ENCODE measurements at regions not wholly inside any gene's neighbourhood (a gene's known extent, or its start where the extent isn't known, plus 50 kb on each side); places are given as distances from the start of the nearest gene placed in this dataset.

DNA sequence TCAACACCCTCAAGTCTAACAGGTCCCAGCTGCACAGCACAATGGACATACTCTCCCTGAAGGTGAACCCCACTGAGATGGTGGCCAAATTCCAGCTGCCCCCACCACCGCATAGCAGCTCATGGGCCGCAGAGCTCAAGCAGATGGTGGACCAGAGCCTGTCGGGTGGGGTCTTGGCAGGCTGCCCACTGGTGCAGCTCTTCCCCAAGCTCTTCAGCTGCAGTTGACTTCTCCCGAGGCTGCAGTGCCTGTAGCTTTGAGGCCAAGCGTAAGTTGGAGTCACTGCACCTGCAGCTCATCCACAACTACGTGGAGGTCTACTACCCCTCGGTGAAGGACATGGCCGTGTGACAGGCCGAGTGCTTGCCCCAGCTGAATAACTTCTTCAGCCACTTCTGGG, 56.6 kb upstream of the SPTLC1 start:
- H3K4me1 Mint-ChIP-seq (ENCODE audit: low read depth) = no peaks in the 10 kb centered on the region
- intact Hi-C loops (cut with DNase I, micrococcal nuclease) = no loop called here
- Histone ChIP-seq H3K27ac (ENCODE audit: low read depth in 1 of 2, low read length in 2 of 2) (no peak overlapping the region), H3K27me3 (ENCODE audit: control insufficient read depth in 1 of 2, insufficient read depth in 2 of 2, low read length in 2 of 2) (peaks cover 0 to 2% of the 10 kb centered on the region in 2 experiments), H3K36me3 (ENCODE audit: insufficient read depth, low read length) (no peaks in the 10 kb centered on the region), H3K4me1 (ENCODE audit: insufficient read depth, low read length) (no peaks in the 10 kb centered on the region), H3K9me3 (ENCODE audit: control insufficient read depth in 1 of 2, insufficient read depth in 1 of 2, low read length in 2 of 2) (peaks cover 3 to 24% of the 10 kb centered on the region in 2 experiments), H3K4me3 (ENCODE audit: low read length) (no peak overlapping the region)
- TF ChIP-seq, protein P1, sequence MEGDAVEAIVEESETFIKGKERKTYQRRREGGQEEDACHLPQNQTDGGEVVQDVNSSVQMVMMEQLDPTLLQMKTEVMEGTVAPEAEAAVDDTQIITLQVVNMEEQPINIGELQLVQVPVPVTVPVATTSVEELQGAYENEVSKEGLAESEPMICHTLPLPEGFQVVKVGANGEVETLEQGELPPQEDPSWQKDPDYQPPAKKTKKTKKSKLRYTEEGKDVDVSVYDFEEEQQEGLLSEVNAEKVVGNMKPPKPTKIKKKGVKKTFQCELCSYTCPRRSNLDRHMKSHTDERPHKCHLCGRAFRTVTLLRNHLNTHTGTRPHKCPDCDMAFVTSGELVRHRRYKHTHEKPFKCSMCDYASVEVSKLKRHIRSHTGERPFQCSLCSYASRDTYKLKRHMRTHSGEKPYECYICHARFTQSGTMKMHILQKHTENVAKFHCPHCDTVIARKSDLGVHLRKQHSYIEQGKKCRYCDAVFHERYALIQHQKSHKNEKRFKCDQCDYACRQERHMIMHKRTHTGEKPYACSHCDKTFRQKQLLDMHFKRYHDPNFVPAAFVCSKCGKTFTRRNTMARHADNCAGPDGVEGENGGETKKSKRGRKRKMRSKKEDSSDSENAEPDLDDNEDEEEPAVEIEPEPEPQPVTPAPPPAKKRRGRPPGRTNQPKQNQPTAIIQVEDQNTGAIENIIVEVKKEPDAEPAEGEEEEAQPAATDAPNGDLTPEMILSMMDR (IDR thresholded peaks at IDR 0.05) = no peak
- DNase-seq = no peak
- no peaks in the 10 kb centered on the region for H3K9me3 Mint-ChIP-seq
- no peak for ATAC-seq (ENCODE audit: poor library complexity)
- H3K4me3 Mint-ChIP-seq = no peak overlapping the region
- no peaks in the 10 kb centered on the region for H3K36me3 Mint-ChIP-seq (ENCODE audit: low read depth)
- ChIA-PET POLR2A (no interaction called here), CTCF (no interaction called here)
- H3K27ac Mint-ChIP-seq = no peak overlapping the region
- H3K27me3 Mint-ChIP-seq = no peaks in the 10 kb centered on the region

DNA sequence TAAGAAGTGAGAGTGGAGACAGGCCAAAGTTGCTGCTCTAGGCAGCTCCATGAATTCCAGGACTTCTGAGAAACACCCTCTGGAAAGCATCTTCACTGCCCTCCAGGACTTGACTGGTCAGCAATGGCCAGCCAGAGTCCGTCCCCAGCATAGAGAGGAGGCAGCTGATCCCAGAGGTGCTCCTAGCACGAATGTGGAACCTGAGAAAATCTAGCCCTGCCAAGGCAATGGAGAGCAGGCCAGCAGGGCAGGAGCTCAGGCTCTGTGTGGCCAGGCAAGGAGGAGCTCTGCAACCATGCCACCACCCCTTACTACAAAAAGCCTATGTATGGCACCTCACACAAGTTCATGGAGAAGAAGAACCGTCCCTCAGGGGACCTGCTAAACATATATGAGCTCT, 56.1 kb upstream of the SPTLC1 start:
- ATAC-seq (ENCODE audit: poor library complexity) (no peak), DNase-seq (no peak)
- H3K36me3 ChIP-seq (ENCODE audit: insufficient read depth, low read length) = no peaks in the 10 kb centered on the region
- POLR2A ChIA-PET = no interaction called here
- CTCF ChIA-PET = no interaction called here
- H3K9me3 ChIP-seq (ENCODE audit: control insufficient read depth in 1 of 2, insufficient read depth in 1 of 2, low read length in 2 of 2) = peaks cover 3 to 22% of the 10 kb centered on the region in 2 experiments
- H3K9me3 Mint-ChIP-seq = no peaks in the 10 kb centered on the region
- H3K27me3 Mint-ChIP-seq = no peaks in the 10 kb centered on the region
- H3K36me3 Mint-ChIP-seq (ENCODE audit: low read depth) = no peaks in the 10 kb centered on the region
- intact Hi-C loops (cut with DNase I, micrococcal nuclease) = no loop called here
- no peak overlapping the region for H3K4me3 Mint-ChIP-seq
- H3K27me3 ChIP-seq (ENCODE audit: control insufficient read depth in 1 of 2, insufficient read depth in 2 of 2, low read length in 2 of 2) = peaks cover 0 to 2% of the 10 kb centered on the region in 2 experiments
- H3K4me1 Mint-ChIP-seq (ENCODE audit: low read depth) = no peaks in the 10 kb centered on the region
- TF ChIP-seq, protein P1 (IDR thresholded peaks at IDR 0.05) = no peak
- H3K4me3 ChIP-seq (ENCODE audit: low read length) = no peak overlapping the region
- no peak overlapping the region for H3K27ac ChIP-seq (ENCODE audit: low read depth in 1 of 2, low read length in 2 of 2)
- no peaks in the 10 kb centered on the region for H3K4me1 ChIP-seq (ENCODE audit: insufficient read depth, low read length)
- no peak overlapping the region for H3K27ac Mint-ChIP-seq

DNA sequence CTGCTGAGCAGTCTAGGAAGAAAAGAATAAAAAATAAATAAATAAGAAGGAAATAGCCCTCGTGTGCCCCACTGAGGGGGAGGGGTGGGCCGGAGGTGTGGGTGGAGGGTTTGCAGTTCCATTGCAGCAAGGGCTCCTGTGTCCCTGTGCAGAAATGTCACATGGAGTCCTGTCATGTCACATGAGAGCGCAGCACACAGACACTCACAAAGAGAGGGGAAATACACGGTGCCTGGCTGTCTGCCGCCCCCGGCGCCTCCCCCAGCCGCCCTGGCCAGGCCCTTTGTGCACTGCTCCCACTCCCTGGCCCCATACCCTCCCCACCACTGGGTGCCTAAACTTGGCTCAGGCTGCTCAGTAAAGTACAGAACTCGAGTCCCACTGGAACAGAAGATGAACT, 55.6 kb upstream of the SPTLC1 start:
- intact Hi-C loops (cut with DNase I, micrococcal nuclease) = no loop called here

More for the DNA sequence above, 55.6 kb upstream of the SPTLC1 start:
- no peak for DNase-seq
- Histone ChIP-seq H3K4me1 (ENCODE audit: insufficient read depth, low read length) (no peaks in the 10 kb centered on the region), H3K4me3 (ENCODE audit: low read length) (no peak overlapping the region), H3K27ac (ENCODE audit: low read depth in 1 of 2, low read length in 2 of 2) (no peak overlapping the region), H3K36me3 (ENCODE audit: insufficient read depth, low read length) (no peaks in the 10 kb centered on the region), H3K27me3 (ENCODE audit: control insufficient read depth in 1 of 2, insufficient read depth in 2 of 2, low read length in 2 of 2) (peaks cover 0 to 2% of the 10 kb centered on the region in 2 experiments), H3K9me3 (ENCODE audit: control insufficient read depth in 1 of 2, insufficient read depth in 1 of 2, low read length in 2 of 2) (peaks cover 3 to 22% of the 10 kb centered on the region in 2 experiments)
- TF ChIP-seq, protein P1 (IDR thresholded peaks at IDR 0.05) = no peak
- Mint-ChIP-seq H3K4me1 (ENCODE audit: low read depth) (no peaks in the 10 kb centered on the region), H3K27ac (no peak overlapping the region), H3K4me3 (no peak overlapping the region), H3K36me3 (ENCODE audit: low read depth) (no peaks in the 10 kb centered on the region), H3K9me3 (no peaks in the 10 kb centered on the region), H3K27me3 (no peaks in the 10 kb centered on the region)
- POLR2A ChIA-PET = no interaction called here
- CTCF ChIA-PET = no interaction called here
- no peak for ATAC-seq (ENCODE audit: poor library complexity)

Data from CD4-positive, alpha-beta T cell (primary cell).